ENCODE measurements at regions not wholly inside any gene's neighbourhood (a gene's known extent, or its start where the extent isn't known, plus 50 kb on each side); places are given as distances from the start of the nearest gene placed in this dataset.

- TF ChIP-seq POLR2A (IDR thresholded peaks at IDR 0.05) (no peak), CTCF (IDR thresholded peaks at IDR 0.05) (no peak)
Observed at GRCh38 chr3:111369958-111370357, 172.0 kb upstream of the CD96 start.

Data from body of pancreas (tissue), 4 donors.